CD14-positive monocyte (primary cell): ENCODE measurements at regions not wholly inside any gene's neighbourhood (a gene's known extent, or its start where the extent isn't known, plus 50 kb on each side); places are given as distances from the start of the nearest gene placed in this dataset.

Experiments
- DNase-seq, 3 donors: peaks; one replicate each; pipeline ENCODE4 v3.0.0-alpha.2; 2011 to 2022
- H2AFZ ChIP-seq: 2 replicates; pipeline ENCODE4 v1.6.0; 2012; ENCODE audit warnings: mild to moderate bottlenecking, low read depth, low read length, inconsistent platforms; ENCODE audit not compliant: insufficient read depth, poor library complexity, severe bottlenecking
- H3K27ac ChIP-seq, 2 donors: 1 replicate in 1 of 2; 2 replicates in 1 of 2; pipeline ENCODE4 v1.5.1; 2012 to 2013; ENCODE audit warnings: low read length in 2 of 2, control low read depth in 1 of 2, inconsistent platforms in 1 of 2, low read depth in 1 of 2, mild to moderate bottlenecking in 1 of 2
- H3K27me3 ChIP-seq, 2 donors: one replicate each; pipeline versions ENCODE4 v1.6.0 to v1.6.1; 2011 to 2013; ENCODE audit warnings: low read length in 2 of 2; ENCODE audit not compliant: control insufficient read depth in 2 of 2, insufficient read depth in 2 of 2
- H3K36me3 ChIP-seq, 2 donors: replicated peaks in 1 of 2; 1 replicate in 1 of 2; 2 replicates in 1 of 2; pipeline versions ENCODE4 v1.5.1 to v1.6.1; 2012 to 2013; ENCODE audit warnings: low read length in 2 of 2, control low read depth in 1 of 2, inconsistent platforms in 1 of 2, mild to moderate bottlenecking in 1 of 2; ENCODE audit not compliant: insufficient read depth in 2 of 2, control insufficient read depth in 1 of 2
- H3K4me1 ChIP-seq, 2 donors: 1 replicate in 1 of 2; 2 replicates in 1 of 2; pipeline versions ENCODE4 v1.5.1 to v1.6.1; 2012 to 2013; ENCODE audit warnings: low read length in 2 of 2, control low read depth in 1 of 2, inconsistent platforms in 1 of 2, mild to moderate bottlenecking in 1 of 2, moderate library complexity in 1 of 2; ENCODE audit not compliant: insufficient read depth in 2 of 2, control insufficient read depth in 1 of 2
- H3K4me2 ChIP-seq: replicated peaks from 2 replicates; pipeline ENCODE3; 2012; ENCODE audit warnings: low read length, moderate library complexity, mild to moderate bottlenecking; ENCODE audit not compliant: poor library complexity, severe bottlenecking; ENCODE audit errors: extremely low read depth
- H3K4me3 ChIP-seq, 3 experiments: fragments of 200-600 bp in 1 of 3; sonication (generic) in 1 of 3; replicated peaks in 1 of 3; 1 replicate in 2 of 3; 2 replicates in 1 of 3; pipeline ENCODE4 v1.5.1; 2011 to 2013; ENCODE audit warnings: low read length in 3 of 3, mild to moderate bottlenecking in 3 of 3, control low read depth in 2 of 3, low read depth in 2 of 3, inconsistent platforms in 1 of 3, moderate library complexity in 1 of 3
- H3K79me2 ChIP-seq: 2 replicates; pipeline ENCODE4 v1.6.0; 2012; ENCODE audit warnings: mild to moderate bottlenecking, control low read depth, inconsistent platforms, low read length, moderate library complexity; ENCODE audit not compliant: insufficient read depth
- H3K9ac ChIP-seq: 2 replicates; pipeline ENCODE4 v1.6.0; 2017; ENCODE audit warnings: low read length, mild to moderate bottlenecking; ENCODE audit not compliant: insufficient read depth, poor library complexity, severe bottlenecking
- H3K9me3 ChIP-seq, 2 donors: replicated peaks in 1 of 2; 1 replicate in 1 of 2; 2 replicates in 1 of 2; pipeline versions ENCODE4 v1.5.1 to v1.6.1; 2012 to 2013; ENCODE audit warnings: low read length in 2 of 2, control low read depth in 1 of 2; ENCODE audit not compliant: control insufficient read depth in 1 of 2, insufficient read depth in 1 of 2
- H4K20me1 ChIP-seq: 2 replicates; pipeline ENCODE4 v1.6.0; 2012; ENCODE audit warnings: mild to moderate bottlenecking, low read length, control low read depth, moderate library complexity; ENCODE audit not compliant: insufficient read depth
- H3K27ac Mint-ChIP-seq, 7 donors: one replicate each; pipeline ENCODE4 v1.8.0; 2020; ENCODE audit warnings: mild to moderate bottlenecking in 7 of 7, mixed read lengths in 7 of 7, moderate library complexity in 6 of 7, inconsistent platforms in 2 of 7
- H3K27me3 Mint-ChIP-seq, 3 donors: one replicate each; pipeline ENCODE4 v1.8.0; 2021 to 2022; ENCODE audit warnings: low read depth in 3 of 3, mild to moderate bottlenecking in 3 of 3, mixed read lengths in 3 of 3, moderate library complexity in 3 of 3, inconsistent platforms in 1 of 3
- H3K36me3 Mint-ChIP-seq, 2 donors: one replicate each; pipeline ENCODE4 v1.8.0; 2020; ENCODE audit warnings: mixed read lengths in 2 of 2, inconsistent platforms in 1 of 2, mild to moderate bottlenecking in 1 of 2
- H3K4me1 Mint-ChIP-seq: one replicate; pipeline ENCODE4 v1.8.0; 2020; ENCODE audit warnings: mild to moderate bottlenecking, mixed read lengths
- H3K4me3 Mint-ChIP-seq, 2 donors: one replicate each; pipeline ENCODE4 v1.8.0; 2020; ENCODE audit warnings: mild to moderate bottlenecking in 2 of 2, mixed read lengths in 2 of 2, moderate library complexity in 1 of 2
- H3K9me3 Mint-ChIP-seq, 7 donors: one replicate each; pipeline ENCODE4 v1.8.0; 2020 to 2022; ENCODE audit warnings: mixed read lengths in 7 of 7, mild to moderate bottlenecking in 6 of 7, moderate library complexity in 6 of 7, inconsistent platforms in 2 of 7
- WGBS: methylation state at CpG from one replicate; pipeline ENCODE4 v1.1.5; 2013; ENCODE audit warnings: missing lambda C conversion rate; ENCODE audit not compliant: insufficient coverage; 5-methylcytosine and 5-hydroxymethylcytosine counted together
- intact Hi-C, 2 donors: fragments of 100-400 bp; cut with micrococcal nuclease; formaldehyde crosslinking; loops; one replicate each; pipeline versions ENCODE4 v1.15.0 to v1.15.1; 2023
- TF ChIP-seq, protein P1 (sequence below): fragments of 200-600 bp; IDR thresholded peaks from one replicate; pipeline ENCODE4 v1.8.0; 2022; ENCODE audit warnings: antibody characterized with exemption, mild to moderate bottlenecking

DNA sequence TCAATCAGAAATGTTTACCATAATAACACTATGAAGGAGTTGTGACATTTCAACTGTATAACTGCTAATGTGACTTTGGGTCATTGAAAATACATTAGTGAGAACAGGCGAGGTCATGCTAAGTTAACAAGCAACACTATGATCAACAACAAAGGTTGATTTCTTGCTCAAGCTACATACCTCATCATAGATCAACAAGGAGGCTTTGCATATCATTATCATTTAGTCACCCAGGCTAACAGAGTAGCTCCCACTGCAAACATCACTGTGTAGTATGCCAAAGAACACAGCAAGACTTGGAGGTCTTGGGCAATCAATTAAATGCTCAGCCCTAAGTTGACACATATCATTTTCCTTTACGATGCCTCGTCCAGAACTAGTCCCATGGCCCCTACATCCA, 212.5 kb downstream of the NOVA1 start:
- H3K4me3 Mint-ChIP-seq = no peak overlapping the region
- no peak overlapping the region for H3K4me2 ChIP-seq
- TF ChIP-seq, protein P1, sequence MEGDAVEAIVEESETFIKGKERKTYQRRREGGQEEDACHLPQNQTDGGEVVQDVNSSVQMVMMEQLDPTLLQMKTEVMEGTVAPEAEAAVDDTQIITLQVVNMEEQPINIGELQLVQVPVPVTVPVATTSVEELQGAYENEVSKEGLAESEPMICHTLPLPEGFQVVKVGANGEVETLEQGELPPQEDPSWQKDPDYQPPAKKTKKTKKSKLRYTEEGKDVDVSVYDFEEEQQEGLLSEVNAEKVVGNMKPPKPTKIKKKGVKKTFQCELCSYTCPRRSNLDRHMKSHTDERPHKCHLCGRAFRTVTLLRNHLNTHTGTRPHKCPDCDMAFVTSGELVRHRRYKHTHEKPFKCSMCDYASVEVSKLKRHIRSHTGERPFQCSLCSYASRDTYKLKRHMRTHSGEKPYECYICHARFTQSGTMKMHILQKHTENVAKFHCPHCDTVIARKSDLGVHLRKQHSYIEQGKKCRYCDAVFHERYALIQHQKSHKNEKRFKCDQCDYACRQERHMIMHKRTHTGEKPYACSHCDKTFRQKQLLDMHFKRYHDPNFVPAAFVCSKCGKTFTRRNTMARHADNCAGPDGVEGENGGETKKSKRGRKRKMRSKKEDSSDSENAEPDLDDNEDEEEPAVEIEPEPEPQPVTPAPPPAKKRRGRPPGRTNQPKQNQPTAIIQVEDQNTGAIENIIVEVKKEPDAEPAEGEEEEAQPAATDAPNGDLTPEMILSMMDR = no peak
- no peak overlapping the region for H3K4me3 ChIP-seq
- H3K36me3 ChIP-seq = no peaks in the 10 kb centered on the region
- DNase-seq = no peak
- H3K27ac ChIP-seq = no peak overlapping the region
- no peak overlapping the region for H3K9ac ChIP-seq
- no peaks in the 10 kb centered on the region for H3K4me1 Mint-ChIP-seq
- no peaks in the 10 kb centered on the region for H3K79me2 ChIP-seq
- intact Hi-C loops = no loop called here
- peaks cover 0 to 2% (median 0%) of the 10 kb centered on the region in 7 donors for H3K9me3 Mint-ChIP-seq
- WGBS = 60% methylated on average over 1 of the region's 3 CpGs
- H2AFZ ChIP-seq = no peak overlapping the region
- H3K9me3 ChIP-seq = no peaks in the 10 kb centered on the region
- H3K27me3 Mint-ChIP-seq = no peaks in the 10 kb centered on the region
- no peaks in the 10 kb centered on the region for H3K36me3 Mint-ChIP-seq
- no peak overlapping the region for H3K27ac Mint-ChIP-seq
- no peaks in the 10 kb centered on the region for H4K20me1 ChIP-seq
- no peaks in the 10 kb centered on the region for H3K27me3 ChIP-seq
- no peaks in the 10 kb centered on the region for H3K4me1 ChIP-seq

DNA sequence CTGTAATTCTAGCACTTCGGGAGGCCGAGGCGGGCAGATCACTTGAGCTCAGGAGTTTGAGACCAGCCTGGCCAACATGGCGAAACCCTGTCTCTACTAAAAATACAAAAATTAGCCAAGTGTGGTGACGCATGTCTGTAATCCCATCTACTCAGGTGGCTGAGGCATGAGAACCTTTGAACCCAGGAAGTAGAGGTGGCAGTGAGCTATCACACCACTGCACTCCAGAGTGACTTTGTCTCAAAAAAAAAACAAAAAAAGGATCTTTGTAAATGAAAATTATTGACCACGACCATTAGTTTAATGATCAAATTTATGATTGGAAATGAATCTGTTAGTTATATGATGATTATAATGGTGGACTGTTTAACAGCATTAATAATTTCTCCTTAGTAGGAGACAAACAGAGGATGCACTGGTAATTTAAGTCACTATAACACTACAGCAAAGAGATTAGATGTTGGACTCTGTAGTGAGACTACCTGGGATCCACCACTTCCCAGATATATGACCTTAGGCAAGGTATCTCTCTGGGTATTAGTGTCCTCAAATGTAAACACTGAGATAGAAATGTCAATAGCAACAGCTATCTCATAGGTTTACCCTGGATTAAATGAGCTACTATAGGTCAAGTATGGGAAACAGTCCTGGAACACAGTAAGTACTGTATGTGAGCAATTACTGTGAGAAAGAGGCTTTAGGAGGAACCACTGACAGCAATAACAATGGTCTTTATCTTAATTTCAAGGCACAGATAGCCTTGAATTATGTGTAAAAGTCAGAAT, 214.7 kb downstream of the NOVA1 start:
- no peaks in the 10 kb centered on the region for H3K4me1 ChIP-seq
- H3K27me3 Mint-ChIP-seq = no peaks in the 10 kb centered on the region
- H3K4me3 ChIP-seq = no peak overlapping the region
- no peak for DNase-seq
- H3K36me3 ChIP-seq = no peaks in the 10 kb centered on the region
- intact Hi-C loops = no loop called here
- TF ChIP-seq, protein P1 = no peak
- no peak overlapping the region for H3K4me2 ChIP-seq
- H2AFZ ChIP-seq = no peak overlapping the region
- H3K4me3 Mint-ChIP-seq = no peak overlapping the region
- no CpG with 5 or more reads among the region's 6 CpGs for WGBS
- no peak overlapping the region for H3K27ac ChIP-seq
- H3K27me3 ChIP-seq = no peaks in the 10 kb centered on the region
- H3K27ac Mint-ChIP-seq = no peak overlapping the region
- peaks cover 0 to 2% (median 1%) of the 10 kb centered on the region in 7 donors for H3K9me3 Mint-ChIP-seq
- no peaks in the 10 kb centered on the region for H3K79me2 ChIP-seq
- H3K4me1 Mint-ChIP-seq = no peaks in the 10 kb centered on the region
- no peaks in the 10 kb centered on the region for H3K36me3 Mint-ChIP-seq
- H4K20me1 ChIP-seq = no peaks in the 10 kb centered on the region
- no peak overlapping the region for H3K9ac ChIP-seq
- no peaks in the 10 kb centered on the region for H3K9me3 ChIP-seq
